ENCODE measurements at regions not wholly inside any gene's neighbourhood (a gene's known extent, or its start where the extent isn't known, plus 50 kb on each side); places are given as distances from the start of the nearest gene placed in this dataset.

- no peak overlapping the region for H3K27ac Mint-ChIP-seq (ENCODE audit: unreplicated experiment)
- TF ChIP-seq CTCF (IDR thresholded peaks at IDR 0.05), result no peak
- H3K9me3 Mint-ChIP-seq (ENCODE audit: unreplicated experiment), result no peaks in the 10 kb centered on the region
- H3K27me3 Mint-ChIP-seq (ENCODE audit: unreplicated experiment), result no peaks in the 10 kb centered on the region
- H3K4me3 Mint-ChIP-seq (ENCODE audit: unreplicated experiment), result no peak overlapping the region
- no peak for DNase-seq (ENCODE audit: extremely low spot score, unreplicated experiment)
- peaks cover 25% of the 10 kb centered on the region for H3K4me1 Mint-ChIP-seq (ENCODE audit: unreplicated experiment)
- H3K36me3 Mint-ChIP-seq (ENCODE audit: unreplicated experiment), result no peaks in the 10 kb centered on the region
Observed at GRCh38 chr12:28709986-28710685, 438.9 kb upstream of the FAR2 start.

DNA sequence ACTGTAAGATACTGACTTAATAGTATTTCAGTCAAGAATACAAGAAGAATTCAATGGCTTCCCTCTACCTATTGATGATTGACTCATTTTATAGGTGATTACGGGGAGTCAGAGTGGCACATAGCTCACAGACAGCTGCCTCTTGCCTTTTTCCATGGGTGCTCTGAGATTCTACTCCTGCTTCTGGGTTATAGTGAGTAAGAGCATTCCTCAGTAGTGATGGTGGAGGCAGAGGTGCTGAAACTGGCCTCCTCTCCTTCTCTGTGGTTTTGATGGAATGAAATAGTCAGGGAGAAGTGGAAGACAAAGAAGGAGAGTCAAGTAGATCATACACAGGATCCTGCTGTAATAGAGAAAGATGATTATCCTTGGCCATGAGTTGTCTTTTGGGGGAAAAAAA is 438.2 kb upstream of the FAR2 start:
- H3K27ac Mint-ChIP-seq (ENCODE audit: unreplicated experiment), result no peak overlapping the region
- no peaks in the 10 kb centered on the region for H3K27me3 Mint-ChIP-seq (ENCODE audit: unreplicated experiment)
- DNase-seq (ENCODE audit: extremely low spot score, unreplicated experiment), result no peak
- peaks cover 25% of the 10 kb centered on the region for H3K4me1 Mint-ChIP-seq (ENCODE audit: unreplicated experiment)
- no peaks in the 10 kb centered on the region for H3K9me3 Mint-ChIP-seq (ENCODE audit: unreplicated experiment)
- no peaks in the 10 kb centered on the region for H3K36me3 Mint-ChIP-seq (ENCODE audit: unreplicated experiment)
- no peak overlapping the region for H3K4me3 Mint-ChIP-seq (ENCODE audit: unreplicated experiment)
- no peak for TF ChIP-seq CTCF (IDR thresholded peaks at IDR 0.05)

GRCh38 chr12:28711421-28711820 is 437.7 kb upstream of the FAR2 start:
- no peaks in the 10 kb centered on the region for H3K27me3 Mint-ChIP-seq (ENCODE audit: unreplicated experiment)
- peaks cover 25% of the 10 kb centered on the region for H3K4me1 Mint-ChIP-seq (ENCODE audit: unreplicated experiment)
- no peaks in the 10 kb centered on the region for H3K9me3 Mint-ChIP-seq (ENCODE audit: unreplicated experiment)
- no peak for DNase-seq (ENCODE audit: extremely low spot score, unreplicated experiment)
- no peaks in the 10 kb centered on the region for H3K36me3 Mint-ChIP-seq (ENCODE audit: unreplicated experiment)
- H3K27ac Mint-ChIP-seq (ENCODE audit: unreplicated experiment), result no peak overlapping the region
- TF ChIP-seq CTCF (IDR thresholded peaks at IDR 0.05), result no peak
- no peak overlapping the region for H3K4me3 Mint-ChIP-seq (ENCODE audit: unreplicated experiment)

DNA sequence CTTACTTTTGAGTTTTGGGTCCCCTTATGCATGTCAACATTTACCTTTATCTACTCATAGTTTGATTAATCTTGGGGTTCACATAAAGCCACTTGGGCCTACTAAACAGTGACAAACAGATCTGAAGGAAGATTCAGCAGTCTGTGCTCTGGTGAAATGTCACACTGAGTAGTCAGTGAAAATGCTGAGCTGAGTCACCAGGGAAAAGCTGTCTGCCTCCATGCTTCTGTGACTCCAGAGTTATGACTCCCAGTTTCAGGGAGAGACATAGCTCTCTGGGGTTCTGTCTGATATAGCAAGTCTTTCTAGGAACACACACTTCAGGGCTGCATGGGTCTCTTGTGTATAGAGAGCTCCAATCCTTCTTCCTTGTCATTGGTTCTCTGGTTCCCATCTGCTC is 406.3 kb upstream of the FAR2 start:
- no peak for DNase-seq (ENCODE audit: extremely low spot score, unreplicated experiment)
- no peaks in the 10 kb centered on the region for H3K27me3 Mint-ChIP-seq (ENCODE audit: unreplicated experiment)
- no peaks in the 10 kb centered on the region for H3K9me3 Mint-ChIP-seq (ENCODE audit: unreplicated experiment)
- no peak overlapping the region for H3K27ac Mint-ChIP-seq (ENCODE audit: unreplicated experiment)
- no peak overlapping the region for H3K4me3 Mint-ChIP-seq (ENCODE audit: unreplicated experiment)
- TF ChIP-seq CTCF (IDR thresholded peaks at IDR 0.05), result no peak
- no peaks in the 10 kb centered on the region for H3K36me3 Mint-ChIP-seq (ENCODE audit: unreplicated experiment)
- H3K4me1 Mint-ChIP-seq (ENCODE audit: unreplicated experiment), result no peaks in the 10 kb centered on the region

DNA sequence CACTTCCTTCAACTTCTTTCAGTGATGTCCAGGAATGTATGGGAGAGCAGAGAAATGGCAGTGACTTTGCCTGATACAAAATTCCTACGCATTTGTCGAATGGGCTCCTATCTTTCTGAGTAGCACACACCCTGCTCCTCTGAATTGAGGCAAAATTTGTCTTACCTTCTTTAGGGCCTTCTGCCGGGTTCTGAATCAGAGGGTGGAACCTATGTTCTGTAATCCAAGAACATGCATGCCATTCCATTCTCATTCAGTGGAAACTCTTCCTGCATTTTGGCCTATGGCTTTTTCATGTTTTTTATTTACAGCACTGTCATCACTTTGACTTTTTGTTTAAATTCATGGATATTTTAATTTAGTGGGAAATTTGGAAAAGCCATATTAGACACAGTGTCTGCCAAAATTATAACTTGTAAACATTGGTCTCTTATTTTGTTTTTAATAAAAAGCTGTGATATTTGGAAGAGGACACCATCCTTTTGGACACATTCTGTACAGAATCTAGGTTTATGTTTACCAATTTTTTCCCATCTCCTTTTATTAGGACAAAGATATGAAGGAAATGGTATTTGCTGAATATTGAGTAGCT is 402.2 kb upstream of the FAR2 start:
- peaks cover 9% of the 10 kb centered on the region for H3K4me1 Mint-ChIP-seq (ENCODE audit: unreplicated experiment)
- no peaks in the 10 kb centered on the region for H3K27me3 Mint-ChIP-seq (ENCODE audit: unreplicated experiment)
- DNase-seq (ENCODE audit: extremely low spot score, unreplicated experiment), result no peak
- H3K27ac Mint-ChIP-seq (ENCODE audit: unreplicated experiment), result no peak overlapping the region
- H3K9me3 Mint-ChIP-seq (ENCODE audit: unreplicated experiment), result no peaks in the 10 kb centered on the region
- H3K4me3 Mint-ChIP-seq (ENCODE audit: unreplicated experiment), result no peak overlapping the region
- no peak for TF ChIP-seq CTCF (IDR thresholded peaks at IDR 0.05)
- no peaks in the 10 kb centered on the region for H3K36me3 Mint-ChIP-seq (ENCODE audit: unreplicated experiment)

Measured in osteocyte (in vitro differentiated cells).